SU-DHL-6 (cell line): ENCODE measurements at regions not wholly inside any gene's neighbourhood (a gene's known extent, or its start where the extent isn't known, plus 50 kb on each side); places are given as distances from the start of the nearest gene placed in this dataset.

ENCODE experiments used
- H2AFZ ChIP-seq: fragments of 200-600 bp; sonication (generic); 2 replicates; pipeline ENCODE4 v1.6.1; 2014; ENCODE audit warnings: low read depth, mild to moderate bottlenecking, moderate library complexity, mixed read lengths, antibody characterized with exemption, low read length; ENCODE audit not compliant: severe bottlenecking
- H3F3A ChIP-seq: fragments of 200-600 bp; shearing (Covaris generic); 2 replicates; pipeline ENCODE4 v1.6.0; 2016; ENCODE audit warnings: antibody characterized with exemption, mild to moderate bottlenecking; ENCODE audit not compliant: insufficient read depth
- H3K27ac ChIP-seq: fragments of 200-600 bp; sonication (generic); 2 replicates; pipeline ENCODE4 v1.5.1; 2016; ENCODE audit warnings: low read depth, mild to moderate bottlenecking, low read length, moderate library complexity, mixed read lengths
- H3K27me3 ChIP-seq: fragments of 200-600 bp; sonication (generic), shearing (Covaris generic); 2 replicates; pipeline ENCODE4 v1.6.0; 2014; ENCODE audit warnings: mild to moderate bottlenecking, low read length
- H3K36me3 ChIP-seq: fragments of 200-600 bp; sonication (generic); 2 replicates; pipeline ENCODE4 v1.6.1; 2014; ENCODE audit warnings: mild to moderate bottlenecking, low read length, mixed read lengths
- H3K4me2 ChIP-seq: fragments of 300-600, 200-600 bp; shearing (Covaris generic), sonication (generic); 2 replicates; pipeline ENCODE4 v1.6.0; 2014; ENCODE audit warnings: low read length, low read depth, mild to moderate bottlenecking; ENCODE audit not compliant: poor library complexity, severe bottlenecking
- H3K4me3 ChIP-seq: fragments of 200-600 bp; sonication (generic); 2 replicates; pipeline ENCODE4 v1.5.1; 2014; ENCODE audit warnings: antibody characterized with exemption, low read length, mild to moderate bottlenecking, mixed read lengths; ENCODE audit not compliant: insufficient read depth, poor library complexity, severe bottlenecking
- H3K79me2 ChIP-seq: fragments of 200-600 bp; sonication (generic); 2 replicates; pipeline ENCODE4 v1.6.1; 2014; ENCODE audit warnings: mild to moderate bottlenecking, low read length, moderate library complexity; ENCODE audit not compliant: insufficient read depth
- H3K9ac ChIP-seq: fragments of 200-600 bp; sonication (generic); 2 replicates; pipeline ENCODE4 v1.7.0; 2014; ENCODE audit warnings: mild to moderate bottlenecking, low read length
- H3K9me2 ChIP-seq: fragments of 200-600 bp; sonication (generic); replicated peaks from 2 replicates; pipeline ENCODE4 v1.6.1; 2014; ENCODE audit warnings: low read length; ENCODE audit not compliant: insufficient read depth
- H3K9me3 ChIP-seq: fragments of 200-600 bp; sonication (generic); 2 replicates; pipeline ENCODE4 v1.6.1; 2014; ENCODE audit warnings: low read length, mixed read lengths; ENCODE audit not compliant: insufficient read depth
- H4K20me1 ChIP-seq: fragments of 200-600 bp; sonication (generic); 2 replicates; pipeline ENCODE4 v1.6.1; 2014; ENCODE audit warnings: low read depth, mild to moderate bottlenecking, antibody characterized with exemption, low read length, moderate library complexity, mixed read lengths
- CTCF ChIP-seq: fragments of 200-600 bp; sonication (generic); IDR thresholded peaks from one replicate; pipeline ENCODE4 v1.5.1; 2017; ENCODE audit warnings: antibody characterized with exemption, mild to moderate bottlenecking, low read length, moderate library complexity; ENCODE audit not compliant: insufficient read depth, poor library complexity, severe bottlenecking
- EZH2phosphoT487 ChIP-seq: fragments of 200-600 bp; sonication (generic), shearing (Covaris generic); conservative IDR thresholded peaks from 2 replicates; pipeline ENCODE4 v1.6.1; 2018; ENCODE audit warnings: mild to moderate bottlenecking, antibody characterized with exemption, low read length, moderate library complexity, mixed read lengths

GRCh38 chrX:115939070-115939469 lies 231.5 kb upstream of the AGTR2 start:
- Histone ChIP-seq H3K36me3 (no peaks in the 10 kb centered on the region), H3K4me3 (peak overlapping the region; percentile 32), H3K27ac (peak overlapping the region; percentile 91), H4K20me1 (no peaks in the 10 kb centered on the region), H3K79me2 (no peaks in the 10 kb centered on the region), H3K9me2 (no peaks in the 10 kb centered on the region), H2AFZ (no peak overlapping the region), H3K9ac (peak overlapping the region; percentile 54; the same call in 1 of the 2 replicates), H3K27me3 (no peaks in the 10 kb centered on the region), H3F3A (peaks cover 20% of the 10 kb centered on the region), H3K4me2 (peak overlapping the region; percentile 69), H3K9me3 (no peaks in the 10 kb centered on the region)
- TF ChIP-seq CTCF: no peak
- TF ChIP-seq EZH2phosphoT487: no peak

- Histone ChIP-seq H4K20me1 (no peaks in the 10 kb centered on the region), H3K4me3 (no peak overlapping the region), H3K9ac (peak overlapping the region; percentile 54), H3K9me3 (no peaks in the 10 kb centered on the region), H3K9me2 (no peaks in the 10 kb centered on the region), H2AFZ (no peak overlapping the region), H3K36me3 (no peaks in the 10 kb centered on the region), H3F3A (peaks cover 20% of the 10 kb centered on the region), H3K79me2 (no peaks in the 10 kb centered on the region), H3K27me3 (no peaks in the 10 kb centered on the region), H3K27ac (peak overlapping the region; percentile 91), H3K4me2 (peak overlapping the region; percentile 69)
- TF ChIP-seq EZH2phosphoT487 (no peak), CTCF (no peak)
Measured at GRCh38 chrX:115939636-115940160, 230.8 kb upstream of the AGTR2 start.

- TF ChIP-seq CTCF (no peak), EZH2phosphoT487 (no peak)
- no peaks in the 10 kb centered on the region for H4K20me1 ChIP-seq
- peak overlapping the region; percentile 54 for H3K9ac ChIP-seq
- H3K4me3 ChIP-seq: no peak overlapping the region
- H3K27me3 ChIP-seq: no peaks in the 10 kb centered on the region
- H3K9me3 ChIP-seq: no peaks in the 10 kb centered on the region
- H3K27ac ChIP-seq: peak overlapping the region; percentile 91
- no peaks in the 10 kb centered on the region for H3K9me2 ChIP-seq
- H3K79me2 ChIP-seq: no peaks in the 10 kb centered on the region
- no peaks in the 10 kb centered on the region for H3K36me3 ChIP-seq
- peak overlapping the region; percentile 69 for H3K4me2 ChIP-seq
- H2AFZ ChIP-seq: no peak overlapping the region
- H3F3A ChIP-seq: peaks cover 20% of the 10 kb centered on the region
Measured at GRCh38 chrX:115940348-115940747, 230.2 kb upstream of the AGTR2 start.
